Panc1 (cell line): ENCODE measurements at regions not wholly inside any gene's neighbourhood (a gene's known extent, or its start where the extent isn't known, plus 50 kb on each side); places are given as distances from the start of the nearest gene placed in this dataset.

Experiments
- ATAC-seq: fragments of 200-7000 bp; cut with Tn5 transposase; 2 replicates; pipeline ENCODE4 v1.9.1; 2020; ENCODE audit warnings: mild to moderate bottlenecking, moderate library complexity
- BruUV-seq: library from RNA; stranded (reverse); fragments of 400-500 nt; replicated peaks from 2 replicates; lab custom pipeline; 2021; lab: Mats Ljungman, UMichigan
- CTCF ChIA-PET: fragments of 300-600 bp; sonication (Branson Sonifier 250); formaldehyde crosslinking; loops from one replicate; lab custom pipeline; 2022; ENCODE audit warnings: antibody characterized with exemption; lab: Charles Lee
- POLR2A ChIA-PET: fragments of 300-600 bp; sonication (Branson Sonifier 250); formaldehyde crosslinking; loops from one replicate; lab custom pipeline; 2022; ENCODE audit warnings: antibody characterized with exemption; lab: Charles Lee
- DNase-seq: peaks from one replicate; pipeline ENCODE4 v3.0.0-alpha.2; 2010; ENCODE audit warnings: low read depth, low spot score
- H3K27ac ChIP-seq: 2 replicates; pipeline ENCODE4 v1.5.1; 2011; ENCODE audit warnings: mild to moderate bottlenecking, low read length, inconsistent platforms
- H3K27me3 ChIP-seq: fragments of 200-500 bp; sonication (Bioruptor generic); 2 replicates; pipeline ENCODE4 v1.6.0; 2014; ENCODE audit warnings: low read length, inconsistent platforms; ENCODE audit not compliant: control insufficient read depth, insufficient read depth
- H3K36me3 ChIP-seq: fragments of 200-500 bp; sonication (Bioruptor generic); 2 replicates; pipeline ENCODE4 v1.5.1; 2014; ENCODE audit warnings: inconsistent platforms, mild to moderate bottlenecking, low read length, moderate library complexity; ENCODE audit not compliant: control insufficient read depth, insufficient read depth
- H3K4me1 ChIP-seq: 2 replicates; pipeline ENCODE4 v1.5.1; 2011; ENCODE audit warnings: inconsistent platforms, mild to moderate bottlenecking, low read length, moderate library complexity; ENCODE audit not compliant: control insufficient read depth, insufficient read depth
- H3K4me3 ChIP-seq, 2 experiments: 2 replicates each; pipeline ENCODE4 v1.5.1; 2011 to 2012; ENCODE audit warnings: low read depth in 2 of 2, low read length in 2 of 2, mild to moderate bottlenecking in 2 of 2, inconsistent platforms in 1 of 2, moderate library complexity in 1 of 2
- H3K9me3 ChIP-seq: fragments of 200-500 bp; sonication (Bioruptor generic); 2 replicates; pipeline ENCODE4 v1.5.1; 2014; ENCODE audit warnings: low read depth, mild to moderate bottlenecking, inconsistent platforms, low read length, moderate library complexity; ENCODE audit not compliant: control insufficient read depth, insufficient read depth
- POLR2AphosphoS5 ChIP-seq: IDR thresholded peaks from 2 replicates; pipeline ENCODE4 v1.6.1; 2012; ENCODE audit warnings: mild to moderate bottlenecking, low read depth, low read length, moderate library complexity
- SIN3A ChIP-seq: IDR thresholded peaks from 2 replicates; pipeline ENCODE4 v1.6.1; 2012; ENCODE audit warnings: low read depth, mild to moderate bottlenecking, low read length, moderate library complexity, borderline replicate concordance; ENCODE audit not compliant: insufficient read depth
- TCF7L2 ChIP-seq: IDR thresholded peaks from 2 replicates; pipeline ENCODE4 v1.6.1; 2011; ENCODE audit warnings: mild to moderate bottlenecking, low read depth, low read length, inconsistent platforms
- in situ Hi-C: cut with HindIII; loops from 2 replicates; pipeline ENCODE4 v1.10.0; 2016; ENCODE audit warnings: low sequenced_read_pairs, low pct_unique_long_range_greater_than_20kb
- intact Hi-C: fragments of 100-400 bp; cut with micrococcal nuclease; formaldehyde crosslinking; loops from one replicate; pipeline ENCODE4 v1.10.0; 2022; ENCODE audit not compliant: unreplicated experiment
- TF ChIP-seq, protein P1 (sequence below): fragments of 450-650 bp; IDR thresholded peaks from 2 replicates; pipeline ENCODE4 v1.5.1; 2017; ENCODE audit warnings: mild to moderate bottlenecking
- TF ChIP-seq, protein P2 (sequence below), 2 experiments: IDR thresholded peaks; 2 replicates each; pipeline ENCODE4 v1.6.1; 2011 to 2012; ENCODE audit warnings: low read depth in 2 of 2, control low read depth in 1 of 2, low read length in 1 of 2, mild to moderate bottlenecking in 1 of 2, moderate library complexity in 1 of 2; ENCODE audit not compliant: insufficient read depth in 1 of 2

DNA sequence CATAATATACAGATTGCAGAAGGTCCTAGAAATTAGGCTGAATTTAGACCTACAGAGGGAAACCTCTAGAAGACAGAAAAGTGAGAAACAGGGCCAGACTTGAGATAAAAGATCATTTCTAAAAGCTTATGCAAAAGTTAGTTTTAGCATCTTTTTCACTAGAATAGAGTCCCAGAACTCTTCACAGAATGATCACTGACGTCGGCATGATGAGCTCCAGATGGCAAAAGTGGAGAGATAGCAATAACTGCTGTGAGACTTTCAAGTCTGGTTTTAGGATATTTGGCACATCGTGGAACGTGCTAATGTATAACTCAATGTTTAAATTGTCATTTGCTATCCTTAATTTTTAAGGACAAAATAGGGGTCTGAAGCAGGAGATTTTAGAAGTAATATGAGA is 1050.7 kb upstream of the CELF4 start:
- TF ChIP-seq TCF7L2, result no peak
- no peak for TF ChIP-seq POLR2AphosphoS5
- TF ChIP-seq, protein P1, sequence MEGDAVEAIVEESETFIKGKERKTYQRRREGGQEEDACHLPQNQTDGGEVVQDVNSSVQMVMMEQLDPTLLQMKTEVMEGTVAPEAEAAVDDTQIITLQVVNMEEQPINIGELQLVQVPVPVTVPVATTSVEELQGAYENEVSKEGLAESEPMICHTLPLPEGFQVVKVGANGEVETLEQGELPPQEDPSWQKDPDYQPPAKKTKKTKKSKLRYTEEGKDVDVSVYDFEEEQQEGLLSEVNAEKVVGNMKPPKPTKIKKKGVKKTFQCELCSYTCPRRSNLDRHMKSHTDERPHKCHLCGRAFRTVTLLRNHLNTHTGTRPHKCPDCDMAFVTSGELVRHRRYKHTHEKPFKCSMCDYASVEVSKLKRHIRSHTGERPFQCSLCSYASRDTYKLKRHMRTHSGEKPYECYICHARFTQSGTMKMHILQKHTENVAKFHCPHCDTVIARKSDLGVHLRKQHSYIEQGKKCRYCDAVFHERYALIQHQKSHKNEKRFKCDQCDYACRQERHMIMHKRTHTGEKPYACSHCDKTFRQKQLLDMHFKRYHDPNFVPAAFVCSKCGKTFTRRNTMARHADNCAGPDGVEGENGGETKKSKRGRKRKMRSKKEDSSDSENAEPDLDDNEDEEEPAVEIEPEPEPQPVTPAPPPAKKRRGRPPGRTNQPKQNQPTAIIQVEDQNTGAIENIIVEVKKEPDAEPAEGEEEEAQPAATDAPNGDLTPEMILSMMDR, result no peak
- H3K4me3 ChIP-seq, result no peak overlapping the region
- ChIA-PET POLR2A (no interaction called here), CTCF (no interaction called here)
- no peaks in the 10 kb centered on the region for H3K36me3 ChIP-seq
- H3K4me1 ChIP-seq, result no peaks in the 10 kb centered on the region
- DNase-seq (no peak), ATAC-seq (no peak)
- no peak overlapping the region for H3K27ac ChIP-seq
- H3K9me3 ChIP-seq, result no peaks in the 10 kb centered on the region
- BruUV-seq, result no TSS peak
- in situ Hi-C loops (no loop called here), intact Hi-C loops (no loop called here)
- H3K27me3 ChIP-seq, result no peaks in the 10 kb centered on the region

DNA sequence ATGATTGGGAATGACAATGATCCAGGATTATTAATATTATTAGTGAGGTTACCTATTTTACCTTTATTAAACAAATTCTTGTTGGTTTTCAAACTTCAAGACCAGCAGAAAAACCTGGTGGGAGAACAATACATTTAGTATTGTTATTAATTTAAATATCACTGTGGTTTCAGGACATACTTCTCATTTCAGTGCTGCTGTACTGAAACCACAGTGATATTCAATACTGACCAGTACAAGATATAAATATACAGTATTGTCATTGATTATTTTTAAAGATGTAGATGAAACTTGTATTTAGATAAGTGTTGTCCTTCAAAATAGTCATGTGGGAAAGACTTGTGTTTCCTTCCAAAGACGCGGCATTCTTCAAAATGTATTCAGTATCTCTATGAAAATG is 1047.3 kb upstream of the CELF4 start:
- ATAC-seq (no peak), DNase-seq (no peak)
- ChIA-PET POLR2A (no interaction called here), CTCF (no interaction called here)
- H3K36me3 ChIP-seq, result no peaks in the 10 kb centered on the region
- H3K9me3 ChIP-seq, result no peaks in the 10 kb centered on the region
- in situ Hi-C loops, result no loop called here
- intact Hi-C loops, result no loop called here
- H3K27me3 ChIP-seq, result no peaks in the 10 kb centered on the region
- no peaks in the 10 kb centered on the region for H3K4me1 ChIP-seq
- TF ChIP-seq POLR2AphosphoS5 (no peak), SIN3A (no peak), TCF7L2 (no peak)
- TF ChIP-seq, protein P2, sequence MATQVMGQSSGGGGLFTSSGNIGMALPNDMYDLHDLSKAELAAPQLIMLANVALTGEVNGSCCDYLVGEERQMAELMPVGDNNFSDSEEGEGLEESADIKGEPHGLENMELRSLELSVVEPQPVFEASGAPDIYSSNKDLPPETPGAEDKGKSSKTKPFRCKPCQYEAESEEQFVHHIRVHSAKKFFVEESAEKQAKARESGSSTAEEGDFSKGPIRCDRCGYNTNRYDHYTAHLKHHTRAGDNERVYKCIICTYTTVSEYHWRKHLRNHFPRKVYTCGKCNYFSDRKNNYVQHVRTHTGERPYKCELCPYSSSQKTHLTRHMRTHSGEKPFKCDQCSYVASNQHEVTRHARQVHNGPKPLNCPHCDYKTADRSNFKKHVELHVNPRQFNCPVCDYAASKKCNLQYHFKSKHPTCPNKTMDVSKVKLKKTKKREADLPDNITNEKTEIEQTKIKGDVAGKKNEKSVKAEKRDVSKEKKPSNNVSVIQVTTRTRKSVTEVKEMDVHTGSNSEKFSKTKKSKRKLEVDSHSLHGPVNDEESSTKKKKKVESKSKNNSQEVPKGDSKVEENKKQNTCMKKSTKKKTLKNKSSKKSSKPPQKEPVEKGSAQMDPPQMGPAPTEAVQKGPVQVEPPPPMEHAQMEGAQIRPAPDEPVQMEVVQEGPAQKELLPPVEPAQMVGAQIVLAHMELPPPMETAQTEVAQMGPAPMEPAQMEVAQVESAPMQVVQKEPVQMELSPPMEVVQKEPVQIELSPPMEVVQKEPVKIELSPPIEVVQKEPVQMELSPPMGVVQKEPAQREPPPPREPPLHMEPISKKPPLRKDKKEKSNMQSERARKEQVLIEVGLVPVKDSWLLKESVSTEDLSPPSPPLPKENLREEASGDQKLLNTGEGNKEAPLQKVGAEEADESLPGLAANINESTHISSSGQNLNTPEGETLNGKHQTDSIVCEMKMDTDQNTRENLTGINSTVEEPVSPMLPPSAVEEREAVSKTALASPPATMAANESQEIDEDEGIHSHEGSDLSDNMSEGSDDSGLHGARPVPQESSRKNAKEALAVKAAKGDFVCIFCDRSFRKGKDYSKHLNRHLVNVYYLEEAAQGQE (IDR thresholded peaks at IDR 0.05; ENCODE audit: insufficient read depth in 1 of 2, low read depth in 2 of 2, low read length in 1 of 2), result no peak
- TF ChIP-seq, protein P1, result no peak
- H3K27ac ChIP-seq, result no peak overlapping the region
- BruUV-seq, result no TSS peak
- no peak overlapping the region for H3K4me3 ChIP-seq
